Stomach (tissue), 8 donors: ENCODE measurements at regions not wholly inside any gene's neighbourhood (a gene's known extent, or its start where the extent isn't known, plus 50 kb on each side); places are given as distances from the start of the nearest gene placed in this dataset.
A peak's percentile ranks its signal among the peaks of the same experiment; 100 is the strongest.

Experiments used
- DNase-seq, 2 donors: peaks; one replicate each; pipeline versions ENCODE4 v3.0.0 to v3.0.0-alpha.2; 2013 to 2019
- H3K27ac ChIP-seq, 5 donors: fragments of 200-600 bp in 4 of 5; sonication (generic) in 4 of 5; one replicate each; pipeline ENCODE4 v1.5.1; 2013 to 2019; ENCODE audit warnings: mild to moderate bottlenecking in 1 of 5, moderate library complexity in 1 of 5
- H3K27me3 ChIP-seq, 3 donors: fragments of 200-600 bp; sonication (generic); one replicate each; pipeline ENCODE4 v1.5.1; 2017 to 2019; ENCODE audit warnings: mixed run types in 1 of 3
- H3K36me3 ChIP-seq, 4 donors: fragments of 200-600 bp; sonication (generic); 1 replicate in 3 of 4; 2 replicates in 1 of 4; pipeline ENCODE4 v1.5.1; 2016 to 2019
- H3K4me1 ChIP-seq, 4 donors: fragments of 200-600 bp; sonication (generic); one replicate each; pipeline ENCODE4 v1.5.1; 2016 to 2019
- H3K4me3 ChIP-seq, 4 donors: fragments of 200-600 bp; sonication (generic) in 3 of 4; one replicate each; pipeline ENCODE4 v1.5.1; 2016 to 2019; ENCODE audit warnings: mild to moderate bottlenecking in 1 of 4
- H3K9me3 ChIP-seq, 4 donors: fragments of 200-600 bp; sonication (generic); one replicate each; pipeline ENCODE4 v1.5.1; 2016 to 2019
- EP300 ChIP-seq: sonication (generic); formaldehyde crosslinking; IDR thresholded peaks from one replicate; pipeline ENCODE4 v1.6.1; 2017; ENCODE audit warnings: antibody characterized with exemption
- POLR2A ChIP-seq, 4 donors: fragments of 450-650 bp; IDR thresholded peaks; one replicate each; pipeline ENCODE4 v1.6.1; 2016; ENCODE audit warnings: antibody characterized with exemption in 4 of 4, control low read depth in 2 of 4, mild to moderate bottlenecking in 1 of 4, moderate library complexity in 1 of 4
- POLR2AphosphoS5 ChIP-seq, 3 donors: sonication (generic); formaldehyde crosslinking; IDR thresholded peaks; one replicate each; pipeline ENCODE4 v1.6.1; 2016; ENCODE audit warnings: antibody characterized with exemption in 3 of 3
- WGBS, 5 donors: extraction: QIAGEN DNeasy Blood & Tissue Kit in 3 of 5; methylation state at CpG; one replicate each; pipeline versions ENCODE4 v1.1.5 to v1.1.7; 2013 to 2018; 5-methylcytosine and 5-hydroxymethylcytosine counted together
- intact Hi-C: fragments of 100-400 bp; cut with DNase I; formaldehyde crosslinking; loops from one replicate; pipeline ENCODE4 v1.15.1; 2023; ENCODE audit warnings: low total_unique reads
- TF ChIP-seq, protein P1 (sequence below), 7 experiments: fragments of 450-650 bp in 4 of 7; fragments of 200-600 bp in 3 of 7; sonication (generic) in 3 of 7; IDR thresholded peaks; one replicate each; pipeline ENCODE4 v1.5.1; 2016 to 2019; ENCODE audit warnings: antibody characterized with exemption in 7 of 7, control low read depth in 2 of 7, mild to moderate bottlenecking in 1 of 7
- donor health status: healthy with polysubstance abuse.
- donor health status: Bipolar disorder and iron deficiency.
- donor health status: healthy.

DNA sequence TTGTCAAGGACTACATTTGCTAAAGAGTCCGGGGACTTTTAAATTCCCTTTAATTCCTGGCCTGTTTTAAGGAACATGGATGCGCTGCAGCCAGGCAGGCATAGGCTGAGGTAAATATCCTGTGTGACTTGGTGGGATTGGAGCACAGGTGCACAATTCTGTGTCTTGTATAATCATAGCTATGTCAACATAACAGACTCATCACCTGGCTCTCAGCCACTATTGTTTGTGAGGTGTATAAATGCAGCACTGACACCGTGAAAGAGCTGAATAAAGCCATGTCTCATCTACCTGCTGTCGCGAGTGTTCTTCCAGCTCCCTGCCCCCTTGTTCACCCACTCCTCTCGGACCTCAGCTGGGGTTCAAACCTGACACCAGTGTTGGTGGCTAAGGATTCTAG, 109.7 kb downstream of the MFSD1 start:
- intact Hi-C loops: loop anchor here (10.0 kb wide), 1 partner anchor 343 kb away; no protein-coding TSS in a partner anchor
- Histone ChIP-seq H3K4me3 (no peak overlapping the region), H3K27me3 (no peaks in the 10 kb centered on the region), H3K36me3 (no peaks in the 10 kb centered on the region), H3K27ac (no peak overlapping the region), H3K9me3 (no peaks in the 10 kb centered on the region), H3K4me1 (no peaks in the 10 kb centered on the region)
- 84 to 97% (median 90%) methylated on average over 6 of the region's 6 CpGs for WGBS, 5 donors
- no peak for DNase-seq
- TF ChIP-seq EP300 (no peak), POLR2AphosphoS5 (IDR thresholded peaks at IDR 0.05) (no peak), POLR2A (IDR thresholded peaks at IDR 0.05) (no peak)
- TF ChIP-seq, protein P1, sequence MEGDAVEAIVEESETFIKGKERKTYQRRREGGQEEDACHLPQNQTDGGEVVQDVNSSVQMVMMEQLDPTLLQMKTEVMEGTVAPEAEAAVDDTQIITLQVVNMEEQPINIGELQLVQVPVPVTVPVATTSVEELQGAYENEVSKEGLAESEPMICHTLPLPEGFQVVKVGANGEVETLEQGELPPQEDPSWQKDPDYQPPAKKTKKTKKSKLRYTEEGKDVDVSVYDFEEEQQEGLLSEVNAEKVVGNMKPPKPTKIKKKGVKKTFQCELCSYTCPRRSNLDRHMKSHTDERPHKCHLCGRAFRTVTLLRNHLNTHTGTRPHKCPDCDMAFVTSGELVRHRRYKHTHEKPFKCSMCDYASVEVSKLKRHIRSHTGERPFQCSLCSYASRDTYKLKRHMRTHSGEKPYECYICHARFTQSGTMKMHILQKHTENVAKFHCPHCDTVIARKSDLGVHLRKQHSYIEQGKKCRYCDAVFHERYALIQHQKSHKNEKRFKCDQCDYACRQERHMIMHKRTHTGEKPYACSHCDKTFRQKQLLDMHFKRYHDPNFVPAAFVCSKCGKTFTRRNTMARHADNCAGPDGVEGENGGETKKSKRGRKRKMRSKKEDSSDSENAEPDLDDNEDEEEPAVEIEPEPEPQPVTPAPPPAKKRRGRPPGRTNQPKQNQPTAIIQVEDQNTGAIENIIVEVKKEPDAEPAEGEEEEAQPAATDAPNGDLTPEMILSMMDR (IDR thresholded peaks at IDR 0.05): no peak

GRCh38 chr3:158912188-158912587, 110.3 kb downstream of the MFSD1 start:
- WGBS, 5 donors: 68 to 84% (median 76%) methylated on average over 3 of the region's 3 CpGs
- no peaks in the 10 kb centered on the region for H3K36me3 ChIP-seq

GRCh38 chr3:158912621-158913020, 110.8 kb downstream of the MFSD1 start:
- Histone ChIP-seq H3K27ac (no peak overlapping the region), H3K9me3 (no peaks in the 10 kb centered on the region), H3K36me3 (no peaks in the 10 kb centered on the region), H3K27me3 (no peaks in the 10 kb centered on the region), H3K4me1 (no peaks in the 10 kb centered on the region), H3K4me3 (no peak overlapping the region)
- TF ChIP-seq EP300 (no peak), POLR2A (IDR thresholded peaks at IDR 0.05) (no peak), POLR2AphosphoS5 (IDR thresholded peaks at IDR 0.05) (no peak)
- TF ChIP-seq, protein P1 (IDR thresholded peaks at IDR 0.05): no peak
- WGBS, 5 donors: 85 to 91% (median 87%) methylated on average over 6 of the region's 6 CpGs
- intact Hi-C loops: loop anchor here (10.0 kb wide), 1 partner anchor 342 kb away; no protein-coding TSS in a partner anchor
- no peak for DNase-seq

More at GRCh38 chr3:158912188-158912587, 110.3 kb downstream of the MFSD1 start:
- no peak for DNase-seq
- intact Hi-C loops: loop anchor here (10.0 kb wide), 1 partner anchor 343 kb away; no protein-coding TSS in a partner anchor
- no peaks in the 10 kb centered on the region for H3K4me1 ChIP-seq
- H3K9me3 ChIP-seq: no peaks in the 10 kb centered on the region
- TF ChIP-seq, protein P1 (IDR thresholded peaks at IDR 0.05): no peak
- no peak for TF ChIP-seq POLR2A (IDR thresholded peaks at IDR 0.05)
- no peak for TF ChIP-seq EP300
- no peak overlapping the region for H3K27ac ChIP-seq
- H3K4me3 ChIP-seq: no peak overlapping the region
- H3K27me3 ChIP-seq: no peaks in the 10 kb centered on the region

- no peaks in the 10 kb centered on the region for H3K4me1 ChIP-seq
- no peak overlapping the region for H3K4me3 ChIP-seq
- WGBS, 5 donors: 87 to 99% (median 95%) methylated on average over 4 of the region's 4 CpGs
- H3K27me3 ChIP-seq: no peaks in the 10 kb centered on the region
- H3K27ac ChIP-seq: no peak overlapping the region
- intact Hi-C loops: loop anchor here (10.0 kb wide), 1 partner anchor 339 kb away; no protein-coding TSS in a partner anchor
- no peak for DNase-seq
- no peaks in the 10 kb centered on the region for H3K9me3 ChIP-seq
- H3K36me3 ChIP-seq: no peaks in the 10 kb centered on the region
- TF ChIP-seq POLR2AphosphoS5 (IDR thresholded peaks at IDR 0.05): no peak
- no peak for TF ChIP-seq EP300
- TF ChIP-seq POLR2A (IDR thresholded peaks at IDR 0.05): no peak
Measured at GRCh38 chr3:158916111-158916510, 114.3 kb downstream of the MFSD1 start.

GRCh38 chr3:158918008-158918407, 116.2 kb downstream of the MFSD1 start:
- 17 to 34% (median 24%) methylated on average over 3 of the region's 3 CpGs for WGBS, 5 donors

More at GRCh38 chr3:158918008-158918407, 116.2 kb downstream of the MFSD1 start:
- no peaks in the 10 kb centered on the region for H3K36me3 ChIP-seq
- peak; percentile 46 to 75 for DNase-seq
- no peaks in the 10 kb centered on the region for H3K4me1 ChIP-seq
- H3K4me3 ChIP-seq: no peak overlapping the region
- H3K27me3 ChIP-seq: no peaks in the 10 kb centered on the region
- intact Hi-C loops: loop anchor here (10.0 kb wide), 1 partner anchor 337 kb away; no protein-coding TSS in a partner anchor
- H3K9me3 ChIP-seq: no peaks in the 10 kb centered on the region
- H3K27ac ChIP-seq: no peak overlapping the region
- TF ChIP-seq, protein P1 (IDR thresholded peaks at IDR 0.05): peak in 5 of 7 experiments; percentile 28 to 42 (median 39)
- no peak for TF ChIP-seq POLR2A (IDR thresholded peaks at IDR 0.05)
